Bronchial epithelial cell (primary cell): ENCODE measurements at regions not wholly inside any gene's neighbourhood (a gene's known extent, or its start where the extent isn't known, plus 50 kb on each side); places are given as distances from the start of the nearest gene placed in this dataset.

Source experiments
- DNase-seq: peaks from one replicate; pipeline ENCODE4 v3.0.0-alpha.2; 2010; ENCODE audit warnings: low read depth
- FAIRE-seq: peaks from 2 replicates; lab custom pipeline; 2011; peaks lifted over from hg19 to GRCh38; lab: Jason Lieb, UNC
- H3K27me3 ChIP-seq: 2 replicates; pipeline ENCODE4 v1.5.1; 2011; ENCODE audit warnings: low read length; ENCODE audit not compliant: control insufficient read depth, insufficient read depth
- H3K36me3 ChIP-seq: 2 replicates; pipeline ENCODE4 v1.5.1; 2011; ENCODE audit warnings: low read length; ENCODE audit not compliant: control insufficient read depth, insufficient read depth
- H3K4me3 ChIP-seq: 2 replicates; pipeline ENCODE4 v1.5.1; 2011; ENCODE audit warnings: mild to moderate bottlenecking, low read depth, low read length, control low read depth
- TF ChIP-seq, protein P1 (sequence below): IDR thresholded peaks from 2 replicates; pipeline ENCODE4 v1.5.1; 2011; ENCODE audit warnings: mild to moderate bottlenecking, moderate library complexity, low read length, control low read depth, inconsistent platforms; ENCODE audit not compliant: insufficient read depth, severe bottlenecking

DNA sequence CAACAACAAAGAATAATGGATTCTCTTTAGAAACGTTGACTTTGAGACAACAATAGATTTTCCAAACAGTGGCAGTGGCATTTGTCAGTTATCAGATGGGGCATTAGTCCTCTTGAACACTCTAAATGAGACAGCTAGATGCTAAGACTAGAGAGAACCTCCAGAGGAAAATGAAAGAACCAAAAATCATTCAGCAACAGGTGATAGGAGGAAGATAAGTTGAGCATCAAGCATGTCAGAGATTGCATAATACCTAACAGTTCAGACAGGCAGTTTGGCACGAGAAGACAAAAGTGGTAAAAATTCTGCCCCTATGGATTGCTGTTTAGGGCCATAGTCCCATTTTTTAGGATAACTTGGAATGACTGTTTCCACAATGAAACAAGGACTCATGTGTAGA, 67.9 kb upstream of the NOL4 start:
- Histone ChIP-seq H3K4me3 (no peak overlapping the region), H3K27me3 (no peaks in the 10 kb centered on the region), H3K36me3 (no peaks in the 10 kb centered on the region)
- DNase-seq = no peak
- FAIRE-seq = no peak
- TF ChIP-seq, protein P1, sequence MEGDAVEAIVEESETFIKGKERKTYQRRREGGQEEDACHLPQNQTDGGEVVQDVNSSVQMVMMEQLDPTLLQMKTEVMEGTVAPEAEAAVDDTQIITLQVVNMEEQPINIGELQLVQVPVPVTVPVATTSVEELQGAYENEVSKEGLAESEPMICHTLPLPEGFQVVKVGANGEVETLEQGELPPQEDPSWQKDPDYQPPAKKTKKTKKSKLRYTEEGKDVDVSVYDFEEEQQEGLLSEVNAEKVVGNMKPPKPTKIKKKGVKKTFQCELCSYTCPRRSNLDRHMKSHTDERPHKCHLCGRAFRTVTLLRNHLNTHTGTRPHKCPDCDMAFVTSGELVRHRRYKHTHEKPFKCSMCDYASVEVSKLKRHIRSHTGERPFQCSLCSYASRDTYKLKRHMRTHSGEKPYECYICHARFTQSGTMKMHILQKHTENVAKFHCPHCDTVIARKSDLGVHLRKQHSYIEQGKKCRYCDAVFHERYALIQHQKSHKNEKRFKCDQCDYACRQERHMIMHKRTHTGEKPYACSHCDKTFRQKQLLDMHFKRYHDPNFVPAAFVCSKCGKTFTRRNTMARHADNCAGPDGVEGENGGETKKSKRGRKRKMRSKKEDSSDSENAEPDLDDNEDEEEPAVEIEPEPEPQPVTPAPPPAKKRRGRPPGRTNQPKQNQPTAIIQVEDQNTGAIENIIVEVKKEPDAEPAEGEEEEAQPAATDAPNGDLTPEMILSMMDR = no peak

DNA sequence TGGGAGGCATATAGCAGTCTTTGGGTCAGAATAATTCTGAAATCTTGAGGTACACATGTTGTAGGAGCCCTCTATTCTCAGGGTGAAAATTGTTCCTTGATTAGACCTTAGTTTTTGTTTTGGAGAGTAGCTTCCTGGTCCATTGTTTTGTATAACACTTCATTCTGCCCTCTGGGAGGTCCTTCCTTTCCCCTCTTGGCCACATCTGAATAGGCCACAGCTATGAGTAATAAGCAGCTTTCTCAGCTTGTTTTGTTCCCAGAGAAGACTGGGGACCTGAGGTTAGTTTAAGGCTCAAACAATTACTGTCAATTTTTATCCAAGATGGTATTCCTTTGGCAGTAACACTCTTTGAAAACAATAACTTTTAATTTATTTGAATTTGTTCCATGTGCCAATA, 72.6 kb upstream of the NOL4 start:
- Histone ChIP-seq H3K27me3 (no peaks in the 10 kb centered on the region), H3K36me3 (no peaks in the 10 kb centered on the region), H3K4me3 (no peak overlapping the region)
- TF ChIP-seq, protein P1 = no peak
- DNase-seq = no peak
- FAIRE-seq = no peak

DNA sequence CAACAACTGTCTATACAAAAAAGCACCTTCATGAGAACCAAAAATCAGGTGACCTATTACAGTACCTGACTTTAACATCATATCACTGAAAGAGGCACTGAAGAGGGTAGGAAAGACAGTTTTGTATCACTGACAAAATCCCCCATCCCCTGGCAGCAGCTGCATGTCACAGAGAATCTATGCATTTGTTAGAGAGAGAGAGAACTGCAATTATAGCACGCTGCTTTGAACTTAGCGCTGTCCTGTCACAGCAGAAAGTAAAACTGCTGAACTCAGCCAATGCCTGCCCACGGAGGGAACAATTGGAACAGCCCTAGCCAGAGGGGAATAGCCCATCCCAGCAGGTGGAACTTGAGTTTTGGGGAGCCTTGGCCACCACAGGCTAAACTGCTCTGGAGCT, 75.1 kb upstream of the NOL4 start:
- Histone ChIP-seq H3K36me3 (no peaks in the 10 kb centered on the region), H3K27me3 (no peaks in the 10 kb centered on the region), H3K4me3 (no peak overlapping the region)
- FAIRE-seq = no peak
- DNase-seq = no peak
- TF ChIP-seq, protein P1 = no peak

DNA sequence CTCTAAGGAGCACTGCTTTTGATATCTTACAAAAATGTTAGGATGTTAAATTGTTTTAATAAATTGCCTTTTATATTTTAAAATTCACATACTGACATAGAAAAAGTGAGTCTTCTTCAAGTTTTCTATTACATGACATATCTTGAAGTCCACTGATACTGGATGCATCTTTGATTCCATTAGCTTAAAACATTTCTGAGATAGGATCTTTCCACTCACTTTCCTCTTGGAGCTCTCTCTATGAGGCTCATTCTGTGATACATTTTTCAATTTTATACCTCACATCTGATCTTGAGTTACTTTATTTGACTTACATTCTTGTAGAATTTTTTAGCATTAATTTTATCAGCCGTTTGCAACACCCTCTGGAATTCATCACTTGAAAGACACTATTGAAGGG, 86.8 kb upstream of the NOL4 start:
- FAIRE-seq (no peak), DNase-seq (no peak)
- Histone ChIP-seq H3K27me3 (no peaks in the 10 kb centered on the region), H3K4me3 (no peak overlapping the region), H3K36me3 (no peaks in the 10 kb centered on the region)
- TF ChIP-seq, protein P1 = no peak

DNA sequence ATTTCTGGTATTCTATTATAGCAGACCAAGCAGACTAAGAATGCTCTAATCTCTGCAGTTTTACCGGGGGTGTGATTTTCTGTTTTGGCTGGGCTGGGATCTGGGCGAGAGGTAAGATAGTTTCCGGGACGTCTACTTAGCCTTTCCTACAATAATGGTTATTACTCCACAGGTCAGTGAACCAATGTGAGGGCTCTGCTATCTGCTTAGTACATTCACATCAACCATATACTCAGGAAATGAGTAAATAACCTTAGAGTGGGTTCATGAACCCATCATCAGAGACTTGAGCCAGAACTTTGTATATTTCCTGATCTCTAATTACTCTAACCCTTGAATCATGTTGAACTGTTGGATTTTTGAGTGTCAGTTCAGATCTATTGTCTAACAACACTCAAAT, 90.1 kb upstream of the NOL4 start:
- Histone ChIP-seq H3K27me3 (peaks cover 3% of the 10 kb centered on the region), H3K4me3 (no peak overlapping the region), H3K36me3 (no peaks in the 10 kb centered on the region)
- TF ChIP-seq, protein P1 = no peak
- DNase-seq (no peak), FAIRE-seq (no peak)

DNA sequence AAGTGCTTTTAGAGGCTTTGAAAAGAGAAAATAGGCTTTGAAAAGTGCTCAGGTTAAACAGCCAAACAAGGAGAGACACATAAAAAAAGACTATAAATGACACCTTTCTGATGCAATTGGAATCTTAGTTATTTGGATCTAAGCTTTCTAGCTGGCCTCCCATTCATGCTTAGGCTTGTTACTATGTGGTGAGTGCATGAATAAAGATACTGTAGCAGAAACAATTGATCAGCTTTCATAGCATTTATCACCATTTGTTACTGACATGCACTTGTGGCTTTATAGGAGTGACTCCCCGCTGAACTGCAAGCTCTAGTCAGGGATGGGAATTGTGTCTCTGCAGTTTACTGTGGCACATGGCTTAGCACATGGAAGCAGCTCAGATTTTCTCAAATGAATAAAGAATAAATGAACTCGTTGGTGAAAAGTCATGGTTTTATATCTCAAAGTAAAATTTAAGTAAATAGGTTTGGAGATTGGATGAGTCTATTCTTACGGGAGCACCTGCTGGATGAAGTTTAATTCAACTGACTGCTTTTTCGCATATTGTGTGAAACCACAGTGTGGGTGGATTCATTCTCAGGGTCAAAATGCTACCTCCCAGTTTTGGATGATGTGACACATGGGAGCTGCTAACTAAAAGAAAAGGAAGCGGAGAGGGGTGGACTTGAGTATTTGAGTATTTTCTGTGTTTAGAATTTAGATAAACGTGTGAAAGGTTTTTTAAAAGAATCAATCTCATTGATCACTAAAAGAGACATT, 91.1 kb upstream of the NOL4 start:
- TF ChIP-seq, protein P1 = no peak
- FAIRE-seq (no peak), DNase-seq (peak; percentile 53)

More for the DNA sequence above, 91.1 kb upstream of the NOL4 start:
- H3K4me3 ChIP-seq = no peak overlapping the region
- no peaks in the 10 kb centered on the region for H3K36me3 ChIP-seq
- peaks cover 3% of the 10 kb centered on the region for H3K27me3 ChIP-seq
